Femur (tissue), 1 donor: ENCODE measurements at regions not wholly inside any gene's neighbourhood (a gene's known extent, or its start where the extent isn't known, plus 50 kb on each side); places are given as distances from the start of the nearest gene placed in this dataset.
A peak's percentile ranks its signal among the peaks of the same experiment; 100 is the strongest.
"Not testable (repeated sequence)": the region's sequence is repeated elsewhere in the genome, so short reads cannot be mapped to it uniquely, and the experiment has no call there.

ENCODE experiments used
- DNase-seq: peaks from one replicate; pipeline ENCODE4 v3.0.0-alpha.2; 2017

GRCh38 chr2:9708683-9709538 lies 78.1 kb upstream of the YWHAQ start:
- no peak for DNase-seq

- no peak for DNase-seq
Observed at GRCh38 chr2:9709539-9710285, 78.9 kb upstream of the YWHAQ start.

- no peak for DNase-seq
Observed at GRCh38 chr2:9710311-9710710, 79.5 kb upstream of the YWHAQ start.

GRCh38 chr2:9712263-9712662 lies 81.5 kb upstream of the YWHAQ start:
- no peak for DNase-seq

- DNase-seq = no peak
Observed at GRCh38 chr2:9714630-9715214, 83.9 kb upstream of the YWHAQ start.

GRCh38 chr2:9715238-9715637 lies 84.4 kb upstream of the YWHAQ start:
- no peak for DNase-seq

- no peak for DNase-seq
Observed at GRCh38 chr2:9717886-9718451, 87.2 kb upstream of the YWHAQ start.

GRCh38 chr2:9720352-9721093 lies 89.7 kb upstream of the YWHAQ start:
- DNase-seq = no peak

GRCh38 chr2:9721344-9721743 lies 90.5 kb upstream of the YWHAQ start:
- DNase-seq = no peak

- no peak for DNase-seq
Observed at GRCh38 chr2:9722451-9722850, 91.7 kb upstream of the YWHAQ start.

- DNase-seq = no peak
Observed at GRCh38 chr2:9724565-9724964, 93.8 kb upstream of the YWHAQ start.

GRCh38 chr2:9725106-9725505 lies 94.3 kb upstream of the YWHAQ start:
- DNase-seq = no peak

- not testable (repeated sequence) for DNase-seq
Observed at GRCh38 chr2:9726016-9726415, 95.2 kb upstream of the YWHAQ start.

- DNase-seq = not testable (repeated sequence)
Observed at GRCh38 chr2:9730523-9730922, 99.7 kb upstream of the YWHAQ start.

GRCh38 chr2:9732824-9733223 lies 102.0 kb upstream of the YWHAQ start:
- DNase-seq = no peak

GRCh38 chr2:9734308-9734707 lies 103.5 kb upstream of the YWHAQ start:
- DNase-seq = no peak

- DNase-seq = no peak
Observed at GRCh38 chr2:9735335-9735734, 104.5 kb upstream of the YWHAQ start.

- DNase-seq = no peak
Observed at GRCh38 chr2:9736021-9736420, 105.2 kb upstream of the YWHAQ start.

- DNase-seq = no peak
Observed at GRCh38 chr2:9737053-9737875, 106.0 kb upstream of the TAF1B start.

- DNase-seq = no peak
Observed at GRCh38 chr2:9738062-9738461, 105.2 kb upstream of the TAF1B start.

- peak; percentile 66 for DNase-seq
Observed at GRCh38 chr2:9738535-9739496, 104.5 kb upstream of the TAF1B start.
